Fibroblast of pulmonary artery (primary cell): ENCODE measurements at regions not wholly inside any gene's neighbourhood (a gene's known extent, or its start where the extent isn't known, plus 50 kb on each side); places are given as distances from the start of the nearest gene placed in this dataset.
A peak's percentile ranks its signal among the peaks of the same experiment; 100 is the strongest.
"Not testable (repeated sequence)": the region's sequence is repeated elsewhere in the genome, so short reads cannot be mapped to it uniquely, and the experiment has no call there.

Source experiments
- DNase-seq: peaks from one replicate; pipeline ENCODE4 v3.0.0-alpha.2; 2010; ENCODE audit warnings: low read depth
- H3K4me3 ChIP-seq: replicated peaks from 2 replicates; pipeline ENCODE4 v1.5.1; 2011; ENCODE audit warnings: low read depth, mild to moderate bottlenecking, control low read depth, low read length, moderate library complexity
- TF ChIP-seq, protein P1 (sequence below): IDR thresholded peaks from 2 replicates; pipeline ENCODE4 v1.5.1; 2011; ENCODE audit warnings: mild to moderate bottlenecking, control low read depth, low read length, inconsistent platforms; ENCODE audit errors: missing control alignments

DNA sequence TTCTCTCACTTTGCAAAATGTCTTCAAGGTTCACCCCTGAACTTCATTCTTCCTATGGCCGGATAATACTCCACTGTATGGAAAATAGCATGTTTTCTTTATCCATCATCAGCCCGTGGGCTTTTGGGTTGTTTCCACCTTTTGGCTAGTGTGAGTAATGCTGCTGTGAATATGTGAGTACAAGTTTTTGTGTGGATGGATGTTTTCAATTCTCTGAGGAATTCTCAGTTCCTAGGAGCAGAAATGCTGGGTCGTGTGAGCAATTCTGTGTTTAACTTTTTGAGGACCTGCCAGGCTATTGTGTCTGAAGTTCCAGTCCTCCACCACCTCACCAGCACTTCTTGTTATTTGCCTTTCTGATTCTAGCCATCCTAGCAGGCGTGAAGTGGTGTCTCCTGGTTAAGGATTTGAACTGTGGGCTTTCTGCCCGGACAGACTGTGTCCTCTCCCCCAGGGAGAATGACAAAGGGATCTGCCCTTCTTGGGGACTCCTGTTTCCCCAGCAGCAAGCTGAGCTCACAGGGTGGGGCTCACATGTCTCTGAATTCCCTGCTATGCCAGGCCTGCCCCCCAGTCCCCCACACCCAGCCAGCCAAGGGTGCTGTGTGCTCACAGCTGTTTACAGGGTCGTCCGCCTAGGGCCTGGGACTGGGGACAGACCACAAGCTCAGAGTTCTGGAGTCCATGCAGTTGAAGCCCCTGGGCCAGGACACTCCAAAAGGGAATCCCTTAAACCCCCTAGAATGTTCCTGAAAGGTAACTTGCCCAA lies 92.2 kb upstream of the CIBAR2 start:
- H3K4me3 ChIP-seq, result no peak overlapping the region
- DNase-seq, result peak; percentile 79
- TF ChIP-seq, protein P1, sequence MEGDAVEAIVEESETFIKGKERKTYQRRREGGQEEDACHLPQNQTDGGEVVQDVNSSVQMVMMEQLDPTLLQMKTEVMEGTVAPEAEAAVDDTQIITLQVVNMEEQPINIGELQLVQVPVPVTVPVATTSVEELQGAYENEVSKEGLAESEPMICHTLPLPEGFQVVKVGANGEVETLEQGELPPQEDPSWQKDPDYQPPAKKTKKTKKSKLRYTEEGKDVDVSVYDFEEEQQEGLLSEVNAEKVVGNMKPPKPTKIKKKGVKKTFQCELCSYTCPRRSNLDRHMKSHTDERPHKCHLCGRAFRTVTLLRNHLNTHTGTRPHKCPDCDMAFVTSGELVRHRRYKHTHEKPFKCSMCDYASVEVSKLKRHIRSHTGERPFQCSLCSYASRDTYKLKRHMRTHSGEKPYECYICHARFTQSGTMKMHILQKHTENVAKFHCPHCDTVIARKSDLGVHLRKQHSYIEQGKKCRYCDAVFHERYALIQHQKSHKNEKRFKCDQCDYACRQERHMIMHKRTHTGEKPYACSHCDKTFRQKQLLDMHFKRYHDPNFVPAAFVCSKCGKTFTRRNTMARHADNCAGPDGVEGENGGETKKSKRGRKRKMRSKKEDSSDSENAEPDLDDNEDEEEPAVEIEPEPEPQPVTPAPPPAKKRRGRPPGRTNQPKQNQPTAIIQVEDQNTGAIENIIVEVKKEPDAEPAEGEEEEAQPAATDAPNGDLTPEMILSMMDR, result no peak

DNA sequence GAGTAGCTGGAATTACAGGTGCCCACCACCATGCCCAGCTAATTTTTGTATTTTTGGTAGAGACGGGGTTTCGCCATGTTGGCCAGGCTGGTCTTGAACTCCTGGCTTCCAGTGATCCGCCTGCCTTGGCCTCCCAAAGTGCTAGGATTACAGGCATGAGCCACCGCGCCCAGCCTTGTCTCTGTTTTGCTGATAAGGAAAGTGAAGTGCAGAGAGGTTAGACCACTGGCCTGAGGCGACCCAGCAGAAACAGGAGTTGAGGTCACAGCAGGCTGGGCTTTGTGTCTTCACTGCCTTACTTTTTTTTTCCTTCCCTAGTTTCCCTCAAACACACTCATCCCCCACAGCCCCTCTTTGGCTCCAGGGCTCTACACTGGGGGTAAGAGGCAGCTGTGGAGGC lies 93.0 kb upstream of the CIBAR2 start:
- not testable (repeated sequence) for DNase-seq, H3K4me3 ChIP-seq

DNA sequence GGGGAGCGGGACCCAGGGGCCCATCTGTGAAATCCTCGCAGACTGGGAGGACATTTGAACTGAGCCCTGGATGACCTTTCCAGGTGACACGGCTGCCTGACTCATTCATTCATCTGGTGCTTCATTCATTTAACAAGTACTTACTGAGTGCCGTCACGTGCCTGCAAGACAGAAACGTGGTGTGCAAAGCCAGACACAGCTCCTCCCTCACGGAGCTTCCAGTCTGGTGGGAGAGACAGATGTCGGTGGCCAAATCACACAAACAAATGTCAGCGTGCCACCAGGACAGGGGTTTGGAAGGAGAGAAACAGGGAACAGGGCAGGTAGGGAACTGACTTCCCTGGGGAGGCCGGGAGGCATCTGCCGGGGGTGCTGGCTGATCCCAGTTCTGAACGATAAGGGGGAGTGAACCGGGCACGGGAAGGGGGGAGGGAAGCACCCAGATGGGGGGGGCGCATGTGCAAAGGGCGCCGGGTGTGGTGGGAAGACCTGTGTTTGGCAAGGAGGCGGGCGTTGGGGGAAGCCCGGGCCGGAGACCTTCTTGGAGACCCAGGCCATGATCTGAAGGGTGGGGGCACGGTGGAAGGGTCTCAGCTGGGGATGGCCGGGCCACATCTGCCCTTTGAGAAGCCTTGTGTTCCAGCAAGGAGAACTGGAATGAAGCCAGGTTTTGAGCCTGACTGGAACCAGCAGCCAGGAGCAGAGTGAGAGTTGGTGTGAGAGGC lies 93.6 kb upstream of the CIBAR2 start:
- TF ChIP-seq, protein P1, result no peak
- no peak overlapping the region for H3K4me3 ChIP-seq
- DNase-seq, result peak; percentile 50

DNA sequence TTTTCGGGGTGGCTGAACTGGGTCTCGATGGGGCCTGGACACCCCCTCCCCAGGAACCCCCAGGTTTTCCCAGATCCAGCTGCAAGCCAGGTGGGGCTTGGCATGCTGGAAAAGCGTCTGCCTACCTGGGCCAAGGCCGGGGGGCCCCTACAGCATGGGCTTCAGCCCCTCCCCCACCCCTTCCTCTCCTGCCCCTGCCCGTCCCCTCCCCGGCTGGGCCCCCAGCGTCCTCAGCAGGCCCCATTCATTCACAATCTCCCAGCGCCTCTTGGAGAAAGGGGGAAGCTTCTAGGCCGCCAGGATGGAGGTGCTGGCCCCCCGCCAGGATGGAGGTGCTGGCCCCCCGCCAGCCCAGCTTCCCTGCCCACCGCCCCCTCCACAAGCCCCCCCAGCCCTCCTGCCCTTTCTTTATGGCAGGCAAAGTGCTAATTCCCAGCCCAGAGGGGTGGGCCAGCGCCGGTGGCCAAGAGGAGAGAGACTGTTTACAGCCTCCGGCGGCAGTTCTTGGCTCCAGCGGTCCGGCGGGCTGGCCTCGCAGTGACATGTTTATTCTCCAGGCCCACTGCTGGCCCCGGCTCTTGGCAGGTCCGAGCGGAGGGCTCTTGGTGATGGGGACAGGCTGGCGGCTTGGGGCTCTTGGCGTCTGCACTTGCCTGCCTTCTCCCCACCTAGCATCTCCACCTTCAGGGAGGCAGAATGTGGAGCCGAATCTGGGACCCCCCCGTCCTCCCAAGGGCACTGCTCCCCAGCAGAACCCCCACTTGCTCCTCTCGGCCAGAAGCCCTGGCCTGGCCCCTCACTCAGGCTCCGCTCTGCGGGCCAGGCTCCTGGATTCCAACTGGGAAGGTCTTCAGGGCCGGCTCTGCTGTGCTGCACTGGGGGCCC lies 94.4 kb upstream of the CIBAR2 start:
- DNase-seq, result peak; percentile 40
- TF ChIP-seq, protein P1, result no peak
- H3K4me3 ChIP-seq, result no peak overlapping the region

DNA sequence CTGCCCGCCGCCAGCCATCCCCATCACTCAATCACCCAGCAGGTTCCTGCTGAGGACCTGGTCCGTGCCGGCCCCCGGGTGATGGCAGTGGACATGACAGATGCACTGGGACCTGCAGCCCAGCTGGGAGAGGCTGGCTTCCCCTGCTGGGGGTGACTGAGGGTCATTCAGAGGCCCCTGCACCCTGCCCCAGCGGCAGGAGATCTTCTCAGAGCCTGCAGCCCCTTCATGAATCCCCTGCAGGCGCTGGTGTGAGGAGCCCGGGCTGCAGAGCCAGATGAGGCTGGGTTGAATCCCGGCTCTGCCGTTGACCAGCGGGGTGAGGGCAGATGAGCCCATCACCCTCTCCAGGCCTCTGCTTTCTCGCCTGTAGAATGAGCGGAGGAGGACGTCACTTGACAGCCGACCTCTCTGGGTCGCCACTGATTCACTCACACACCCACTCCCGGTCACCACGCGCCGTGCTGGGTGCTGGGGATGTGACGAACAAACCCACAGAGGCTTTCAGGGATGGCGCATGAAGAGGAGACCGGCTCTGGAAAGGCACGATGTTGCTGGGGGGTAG lies 95.2 kb upstream of the CIBAR2 start:
- DNase-seq, result no peak
- no peak overlapping the region for H3K4me3 ChIP-seq

DNA sequence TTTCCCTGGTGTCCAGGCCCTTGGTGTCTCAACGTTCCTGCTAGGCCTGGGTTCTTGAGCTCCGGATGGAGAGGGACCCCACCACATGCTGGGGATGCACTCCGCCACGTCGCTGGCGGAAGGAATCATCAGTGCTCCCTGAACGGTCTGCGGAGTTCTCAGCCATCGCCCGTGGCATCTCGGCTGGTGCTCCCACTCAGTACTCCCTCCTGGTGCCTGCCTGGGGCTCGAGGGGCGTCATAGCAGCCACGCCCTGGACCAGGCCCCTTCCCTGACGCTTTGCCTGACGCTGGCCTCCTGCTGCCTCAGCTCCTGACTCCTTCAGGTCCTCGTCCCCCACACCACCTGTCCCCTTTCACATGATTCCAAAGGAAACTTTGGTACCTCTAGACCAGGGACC lies 95.9 kb upstream of the CIBAR2 start:
- DNase-seq, result no peak
- TF ChIP-seq, protein P1, result no peak
- no peak overlapping the region for H3K4me3 ChIP-seq

More for the DNA sequence above, 95.2 kb upstream of the CIBAR2 start:
- TF ChIP-seq, protein P1, result no peak
